Activated CD4-positive, CD25-positive, alpha-beta regulatory T cell treated with anti-CD3 and anti-CD28 coated beads, Interleukin-2, amount 50 U/mL, for 72 hours (primary cell): ENCODE measurements at regions not wholly inside any gene's neighbourhood (a gene's known extent, or its start where the extent isn't known, plus 50 kb on each side); places are given as distances from the start of the nearest gene placed in this dataset.
"Not testable (repeated sequence)": the region's sequence is repeated elsewhere in the genome, so short reads cannot be mapped to it uniquely, and the experiment has no call there.

Experiments used
- DNase-seq: peaks from one replicate; pipeline ENCODE4 v3.0.0; 2021

DNA sequence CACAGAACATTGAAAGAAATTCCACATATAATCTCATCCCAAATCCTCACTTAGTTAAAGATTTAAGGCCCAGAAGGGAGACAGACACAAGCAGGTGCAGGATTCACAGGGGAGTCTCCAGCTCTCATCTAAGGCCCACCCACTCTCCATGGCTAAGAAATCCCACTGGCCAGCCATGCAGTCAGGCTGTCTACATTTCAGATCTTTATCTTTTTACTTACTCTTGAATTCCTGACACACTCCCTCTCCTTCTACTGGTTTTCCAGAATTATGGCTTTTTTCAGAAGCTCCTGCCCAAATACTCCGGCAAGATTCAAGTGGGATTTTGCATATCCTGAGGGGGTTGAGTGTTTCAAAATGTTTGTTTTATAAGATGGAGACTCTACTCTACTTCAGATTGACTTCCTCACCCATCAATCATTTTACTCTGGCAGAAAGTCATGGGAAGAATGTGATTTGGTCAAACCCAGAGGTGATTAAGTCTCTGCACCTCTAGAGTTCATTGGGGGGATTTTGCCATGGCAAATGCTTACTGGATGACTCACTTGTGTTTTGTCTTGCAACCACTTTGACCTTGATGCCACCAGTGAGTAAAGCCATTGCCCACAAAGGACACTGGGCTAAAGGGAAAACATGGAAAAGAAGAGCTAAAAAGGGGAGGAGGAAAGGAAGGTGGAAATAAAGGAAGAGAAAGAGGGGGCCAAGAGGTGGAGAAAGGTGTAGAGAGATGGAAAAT is 688.8 kb upstream of the SALL1 start:
- DNase-seq = no peak

GRCh38 chr16:51834794-51835193 is 683.7 kb upstream of the SALL1 start:
- no peak for DNase-seq

- no peak for DNase-seq
Observed at GRCh38 chr16:51834133-51834532, 683.1 kb upstream of the SALL1 start.

DNA sequence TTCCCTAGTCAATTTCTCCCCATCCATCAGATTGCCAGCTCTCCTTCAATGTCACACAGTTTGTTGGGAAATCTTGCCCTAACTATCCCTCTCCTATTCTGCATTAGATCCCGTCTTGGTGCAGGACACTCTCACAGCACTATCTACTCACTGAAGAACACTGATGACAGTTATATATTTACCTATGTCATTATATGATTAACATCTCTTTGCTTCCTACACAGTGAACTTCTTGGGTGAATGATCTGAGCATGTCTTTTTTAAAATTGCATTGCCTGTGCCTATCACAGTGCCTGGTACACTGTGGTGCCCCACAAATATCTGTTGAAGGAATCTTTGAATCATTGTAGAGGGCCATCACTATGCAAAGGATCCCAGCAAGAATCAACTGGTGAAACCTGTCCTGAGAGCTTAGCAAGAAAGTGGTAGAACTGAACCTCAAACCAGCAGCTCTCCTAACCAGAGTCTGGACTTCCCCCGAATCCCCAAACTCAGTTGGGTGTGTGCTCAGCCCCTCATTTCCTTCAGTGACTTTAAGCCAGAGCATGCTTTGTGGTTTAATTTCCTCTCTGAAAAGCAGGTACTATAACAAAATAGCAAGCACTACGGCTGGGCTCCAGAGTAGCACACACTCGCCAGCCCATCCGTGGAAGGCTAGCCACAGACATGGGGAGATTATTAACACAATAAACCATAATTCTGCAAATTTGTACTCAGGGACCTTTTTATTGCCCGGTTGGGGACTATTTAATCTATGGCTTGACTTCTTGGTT is 680.7 kb upstream of the SALL1 start:
- DNase-seq = no peak

DNA sequence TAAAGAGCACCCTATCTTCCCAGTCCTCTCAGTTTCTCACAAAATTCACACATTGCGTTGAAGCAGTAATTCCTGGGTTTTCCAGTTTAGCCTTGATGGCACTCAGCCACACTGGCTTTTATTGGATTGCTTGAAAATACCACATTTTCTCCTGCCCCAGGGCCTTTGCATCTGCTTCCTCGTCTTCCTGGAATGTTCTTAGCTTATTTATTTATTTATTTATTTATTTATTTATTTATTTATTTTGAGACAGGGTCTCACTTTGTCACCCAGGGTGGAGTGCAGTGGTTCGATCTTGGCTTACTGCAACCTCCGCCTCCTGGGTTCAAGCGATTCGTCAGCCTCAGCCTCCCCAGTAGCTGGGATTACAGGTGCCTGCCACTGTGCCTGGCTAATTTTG is 680.0 kb upstream of the SALL1 start:
- DNase-seq = not testable (repeated sequence)

- no peak for DNase-seq
Observed at GRCh38 chr16:51825779-51826178, 674.7 kb upstream of the SALL1 start.

DNA sequence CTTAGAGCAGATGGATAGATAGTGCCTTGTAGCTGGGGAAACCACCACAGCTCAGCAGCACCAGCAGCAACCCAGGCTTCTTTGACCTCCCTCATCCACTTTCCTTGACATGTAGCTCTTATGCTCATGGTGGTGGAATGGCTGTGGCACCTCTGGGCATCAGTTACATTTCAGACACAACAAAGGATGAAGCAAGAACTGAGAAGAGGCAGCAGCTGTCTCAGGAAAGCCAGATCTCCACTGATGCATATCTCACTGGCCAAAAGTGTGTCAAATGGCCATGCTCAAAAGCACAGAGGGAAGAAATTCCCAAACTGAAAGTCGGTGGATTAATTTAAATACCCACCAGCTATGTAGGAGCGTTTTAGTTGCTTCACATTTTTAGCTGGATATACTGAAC is 671.4 kb upstream of the SALL1 start:
- DNase-seq = no peak

- no peak for DNase-seq
Observed at GRCh38 chr16:51821527-51821926, 670.5 kb upstream of the SALL1 start.

GRCh38 chr16:51820176-51820575 is 669.1 kb upstream of the SALL1 start:
- DNase-seq = no peak

- no peak for DNase-seq
Observed at GRCh38 chr16:51818342-51818944, 667.4 kb upstream of the SALL1 start.

GRCh38 chr16:51816929-51817328 is 665.9 kb upstream of the SALL1 start:
- DNase-seq = no peak

DNA sequence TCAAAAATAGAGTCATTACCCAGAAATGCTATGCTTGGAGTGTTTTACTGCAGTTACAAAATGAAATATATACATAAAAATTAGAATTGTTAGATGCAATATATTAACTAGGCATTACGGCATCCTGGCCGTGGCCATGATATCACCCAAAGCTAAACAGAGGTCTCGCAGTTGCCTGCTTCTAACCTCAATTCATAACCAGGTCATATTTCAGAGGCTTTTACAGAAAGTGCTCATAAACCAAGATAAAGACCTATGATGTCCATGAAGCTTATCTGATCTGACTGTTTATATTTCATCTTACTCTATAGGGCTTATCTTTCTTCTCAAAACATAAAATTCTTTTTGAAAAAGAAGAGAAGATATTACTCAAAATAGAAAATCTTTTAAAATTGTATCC is 664.5 kb upstream of the SALL1 start:
- no peak for DNase-seq

DNA sequence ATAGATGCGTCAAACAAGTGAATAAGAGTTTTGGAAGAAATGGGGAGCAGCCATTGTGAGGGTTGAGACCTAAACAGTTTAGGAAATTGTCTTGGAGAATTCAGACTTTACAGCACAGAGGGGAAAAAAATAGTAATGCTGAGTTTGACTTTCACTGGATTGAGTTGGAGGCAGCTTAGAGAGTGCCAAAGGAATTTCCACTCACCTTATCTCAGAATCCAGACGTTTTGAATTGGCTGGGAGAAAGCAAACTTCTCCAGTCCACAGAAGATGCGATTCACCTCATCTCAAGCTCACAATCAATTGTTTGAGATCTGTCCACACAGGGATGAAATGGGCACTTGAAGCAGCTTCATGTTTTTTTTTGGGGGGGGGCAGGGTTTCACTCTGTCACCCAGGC is 663.5 kb upstream of the SALL1 start:
- no peak for DNase-seq

GRCh38 chr16:51813609-51814008 is 662.5 kb upstream of the SALL1 start:
- DNase-seq = no peak

DNA sequence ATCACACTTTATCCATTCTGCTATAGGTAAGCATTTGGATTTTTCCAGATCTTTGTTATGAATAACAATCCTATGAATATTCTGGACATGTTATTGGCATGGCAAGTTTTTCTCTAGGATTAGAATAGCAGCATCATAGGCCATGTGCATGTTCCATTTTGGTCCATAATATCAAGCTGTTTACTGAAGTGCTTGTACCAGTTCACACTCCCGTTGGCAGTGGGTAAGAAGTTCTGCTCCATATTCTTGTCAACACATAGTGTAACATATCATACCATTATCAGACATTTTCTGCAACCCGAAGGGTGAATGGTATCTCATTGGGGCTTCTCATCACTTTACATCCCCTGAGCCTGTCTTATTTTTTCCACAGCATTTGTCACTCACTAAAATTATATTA is 661.9 kb upstream of the SALL1 start:
- no peak for DNase-seq

DNA sequence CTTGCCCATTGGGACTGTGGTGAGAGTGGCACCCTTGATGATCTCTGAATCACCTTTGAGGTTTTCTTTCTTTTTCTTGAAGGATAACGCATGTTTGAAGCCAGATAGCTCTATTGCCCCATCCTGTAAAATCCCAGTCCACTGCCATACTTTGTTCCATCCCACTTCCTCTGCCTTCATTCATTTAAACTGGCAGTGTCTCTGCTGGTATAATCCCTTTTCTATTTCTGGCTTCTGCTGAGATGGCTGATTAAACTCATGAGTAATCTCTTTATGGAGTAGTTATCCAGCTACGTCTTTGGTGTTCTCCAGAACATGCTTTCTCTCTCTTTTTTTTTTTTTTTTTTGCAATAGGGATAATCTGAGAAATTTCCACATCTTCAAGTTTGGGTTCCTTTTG is 656.5 kb upstream of the SALL1 start:
- no peak for DNase-seq

- DNase-seq = no peak
Observed at GRCh38 chr16:51801635-51802034, 650.6 kb upstream of the SALL1 start.

GRCh38 chr16:51797669-51798259 is 646.7 kb upstream of the SALL1 start:
- DNase-seq = no peak

- DNase-seq = no peak
Observed at GRCh38 chr16:51779240-51779639, 628.2 kb upstream of the SALL1 start.

GRCh38 chr16:51773071-51773890 is 622.2 kb upstream of the SALL1 start:
- no peak for DNase-seq

- no peak for DNase-seq
Observed at GRCh38 chr16:51766739-51767138, 615.7 kb upstream of the SALL1 start.

DNA sequence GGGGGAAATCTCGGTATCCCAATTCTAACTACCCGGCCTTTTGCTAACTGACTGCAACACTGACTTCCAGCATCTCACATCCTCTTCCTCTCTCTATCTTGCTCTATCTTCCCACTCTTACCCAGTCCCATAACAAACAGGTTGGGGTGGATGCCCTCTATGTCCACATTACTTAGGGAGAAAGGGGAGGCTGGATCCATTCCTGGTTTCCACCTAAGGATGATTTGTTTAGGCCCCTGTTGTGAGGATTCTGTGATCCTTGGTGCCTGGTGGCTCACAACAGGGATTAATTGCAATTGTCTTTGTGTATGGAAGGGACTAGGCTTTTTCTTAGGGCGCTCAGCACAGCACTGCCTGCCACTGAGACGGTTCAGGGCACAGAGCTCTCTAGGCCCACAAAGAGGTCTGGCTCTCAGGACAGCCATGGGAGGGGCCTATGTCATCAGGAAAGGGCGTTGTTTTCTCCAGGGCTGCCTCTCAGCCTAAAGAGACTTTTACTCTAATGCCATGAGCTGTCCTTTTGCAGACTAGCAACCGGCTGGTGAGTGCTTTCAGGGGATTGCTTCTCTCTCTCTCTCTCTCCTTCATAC is 612.1 kb upstream of the SALL1 start:
- no peak for DNase-seq
